Retinal pigment epithelial cell (primary cell): ENCODE measurements at regions not wholly inside any gene's neighbourhood (a gene's known extent, or its start where the extent isn't known, plus 50 kb on each side); places are given as distances from the start of the nearest gene placed in this dataset.
"Not testable (repeated sequence)": the region's sequence is repeated elsewhere in the genome, so short reads cannot be mapped to it uniquely, and the experiment has no call there.

Experiments
- DNase-seq: peaks from one replicate; pipeline ENCODE4 v3.0.0-alpha.2; 2010; ENCODE audit warnings: low read depth
- H3K4me3 ChIP-seq: 2 replicates; pipeline ENCODE4 v1.5.1; 2011; ENCODE audit warnings: mild to moderate bottlenecking, low read length, control low read depth, moderate library complexity
- TF ChIP-seq, protein P1 (sequence below): conservative IDR thresholded peaks from 2 replicates; pipeline ENCODE4 v1.5.1; 2011; ENCODE audit warnings: low read depth, low read length, control low read depth, inconsistent platforms

DNA sequence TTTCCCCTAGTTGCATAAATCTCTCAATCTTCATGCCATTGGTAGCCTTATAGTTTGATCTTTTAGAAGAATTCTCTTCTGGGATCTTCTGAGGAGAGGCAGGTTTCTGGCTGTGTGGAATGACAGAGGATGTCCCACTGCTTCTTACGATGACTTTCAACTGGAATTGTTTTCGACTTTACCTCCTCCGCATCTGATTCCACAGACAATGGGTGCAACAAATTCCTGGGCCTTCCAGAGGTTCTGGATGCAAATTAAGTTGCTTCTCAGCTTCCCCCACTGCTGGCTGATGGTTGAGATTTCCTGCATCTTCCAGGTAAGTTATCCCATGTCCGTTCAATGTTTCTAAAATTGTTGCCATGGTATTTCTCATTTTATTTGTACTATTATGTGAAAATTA, 142.3 kb upstream of the TSC22D1 start:
- no peak overlapping the region for H3K4me3 ChIP-seq
- TF ChIP-seq, protein P1, sequence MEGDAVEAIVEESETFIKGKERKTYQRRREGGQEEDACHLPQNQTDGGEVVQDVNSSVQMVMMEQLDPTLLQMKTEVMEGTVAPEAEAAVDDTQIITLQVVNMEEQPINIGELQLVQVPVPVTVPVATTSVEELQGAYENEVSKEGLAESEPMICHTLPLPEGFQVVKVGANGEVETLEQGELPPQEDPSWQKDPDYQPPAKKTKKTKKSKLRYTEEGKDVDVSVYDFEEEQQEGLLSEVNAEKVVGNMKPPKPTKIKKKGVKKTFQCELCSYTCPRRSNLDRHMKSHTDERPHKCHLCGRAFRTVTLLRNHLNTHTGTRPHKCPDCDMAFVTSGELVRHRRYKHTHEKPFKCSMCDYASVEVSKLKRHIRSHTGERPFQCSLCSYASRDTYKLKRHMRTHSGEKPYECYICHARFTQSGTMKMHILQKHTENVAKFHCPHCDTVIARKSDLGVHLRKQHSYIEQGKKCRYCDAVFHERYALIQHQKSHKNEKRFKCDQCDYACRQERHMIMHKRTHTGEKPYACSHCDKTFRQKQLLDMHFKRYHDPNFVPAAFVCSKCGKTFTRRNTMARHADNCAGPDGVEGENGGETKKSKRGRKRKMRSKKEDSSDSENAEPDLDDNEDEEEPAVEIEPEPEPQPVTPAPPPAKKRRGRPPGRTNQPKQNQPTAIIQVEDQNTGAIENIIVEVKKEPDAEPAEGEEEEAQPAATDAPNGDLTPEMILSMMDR, result no peak
- DNase-seq, result no peak

- no peak overlapping the region for H3K4me3 ChIP-seq
- TF ChIP-seq, protein P1, result no peak
- DNase-seq, result no peak
Observed at GRCh38 chr13:44715287-44716230, 139.4 kb upstream of the TSC22D1 start.

GRCh38 chr13:44713788-44714469, 137.8 kb upstream of the TSC22D1 start:
- DNase-seq, result peak; percentile 83
- TF ChIP-seq, protein P1, result no peak
- H3K4me3 ChIP-seq, result no peak overlapping the region

GRCh38 chr13:44711706-44712105, 135.6 kb upstream of the TSC22D1 start:
- TF ChIP-seq, protein P1, result no peak
- H3K4me3 ChIP-seq, result no peak overlapping the region
- DNase-seq, result no peak

- DNase-seq, result peak; percentile 88
- TF ChIP-seq, protein P1, result no peak
- H3K4me3 ChIP-seq, result no peak overlapping the region
Observed at GRCh38 chr13:44710576-44710975, 134.4 kb upstream of the TSC22D1 start.

- DNase-seq, result not testable (repeated sequence)
Observed at GRCh38 chr13:44704811-44705210, 128.7 kb upstream of the TSC22D1 start.

GRCh38 chr13:44703371-44703770, 127.2 kb upstream of the TSC22D1 start:
- TF ChIP-seq, protein P1, result no peak
- DNase-seq, result no peak

More at GRCh38 chr13:44704811-44705210, 128.7 kb upstream of the TSC22D1 start:
- H3K4me3 ChIP-seq, result not testable (repeated sequence)

More at GRCh38 chr13:44703371-44703770, 127.2 kb upstream of the TSC22D1 start:
- no peak overlapping the region for H3K4me3 ChIP-seq
